Gastroesophageal sphincter (tissue), 4 donors: ENCODE measurements at regions not wholly inside any gene's neighbourhood (a gene's known extent, or its start where the extent isn't known, plus 50 kb on each side); places are given as distances from the start of the nearest gene placed in this dataset.
"Not testable (repeated sequence)": the region's sequence is repeated elsewhere in the genome, so short reads cannot be mapped to it uniquely, and the experiment has no call there.

Source experiments
- ATAC-seq: fragments of 150-250 bp; one replicate; pipeline ENCODE4 v1.9.1; 2016; ENCODE audit warnings: mild to moderate bottlenecking, moderate library complexity
- H3K27ac ChIP-seq, 4 donors: fragments of 200-600 bp; sonication (generic) in 3 of 4; 1 replicate in 3 of 4; 2 replicates in 1 of 4; pipeline ENCODE4 v1.5.1; 2016 to 2019
- H3K27me3 ChIP-seq: fragments of 200-600 bp; sonication (generic); one replicate; pipeline ENCODE4 v1.5.1; 2019
- H3K36me3 ChIP-seq, 2 donors: fragments of 200-600 bp; sonication (generic); one replicate each; pipeline ENCODE4 v1.5.1; 2019; ENCODE audit warnings: control low read depth in 1 of 2
- H3K4me1 ChIP-seq, 3 donors: fragments of 200-600 bp; sonication (generic); 1 replicate in 2 of 3; 2 replicates in 1 of 3; pipeline ENCODE4 v1.5.1; 2016 to 2019; ENCODE audit warnings: control low read depth in 2 of 3
- H3K4me3 ChIP-seq, 2 donors: fragments of 200-600 bp; sonication (generic); one replicate each; pipeline ENCODE4 v1.5.1; 2019; ENCODE audit warnings: mild to moderate bottlenecking in 1 of 2, moderate library complexity in 1 of 2
- H3K9me3 ChIP-seq, 3 donors: fragments of 200-600 bp; sonication (generic); one replicate each; pipeline ENCODE4 v1.5.1; 2017 to 2019; ENCODE audit warnings: control low read depth in 2 of 3
- CTCF ChIP-seq, 4 experiments: fragments of 200-600 bp in 2 of 4; fragments of 450-650 bp in 2 of 4; sonication (generic) in 1 of 4; IDR thresholded peaks; one replicate each; pipeline ENCODE4 v1.5.1; 2017 to 2019; ENCODE audit warnings: antibody characterized with exemption in 4 of 4, mild to moderate bottlenecking in 2 of 4, moderate library complexity in 2 of 4
- EP300 ChIP-seq: sonication (generic); formaldehyde crosslinking; IDR thresholded peaks from one replicate; pipeline ENCODE4 v1.6.1; 2017; ENCODE audit warnings: antibody characterized with exemption, mild to moderate bottlenecking
- POLR2A ChIP-seq, 2 donors: fragments of 450-650 bp; IDR thresholded peaks; one replicate each; pipeline ENCODE4 v1.6.1; 2017; ENCODE audit warnings: antibody characterized with exemption in 2 of 2, mild to moderate bottlenecking in 2 of 2, moderate library complexity in 1 of 2
- POLR2AphosphoS5 ChIP-seq: sonication (generic); formaldehyde crosslinking; IDR thresholded peaks from one replicate; pipeline ENCODE4 v1.6.1; 2017; ENCODE audit warnings: antibody characterized with exemption
- WGBS, 2 donors: methylation state at CpG; one replicate each; pipeline ENCODE4 v1.1.5; 2018; ENCODE audit warnings: low coverage in 1 of 2; 5-methylcytosine and 5-hydroxymethylcytosine counted together

GRCh38 chr7:153954477-153954876 lies 97.7 kb upstream of the DPP6 start:
- H3K4me3 ChIP-seq, result no peak overlapping the region
- no peaks in the 10 kb centered on the region for H3K36me3 ChIP-seq
- no peaks in the 10 kb centered on the region for H3K27me3 ChIP-seq
- H3K4me1 ChIP-seq, result no peaks in the 10 kb centered on the region
- WGBS, 2 donors, result 88 to 96% methylated on average over 3 to 4 of the region's 4 CpGs
- no peaks in the 10 kb centered on the region for H3K9me3 ChIP-seq
- H3K27ac ChIP-seq, result no peak overlapping the region
- TF ChIP-seq POLR2A (IDR thresholded peaks at IDR 0.05) (no peak), CTCF (IDR thresholded peaks at IDR 0.05) (no peak), POLR2AphosphoS5 (no peak), EP300 (no peak)
- no peak for ATAC-seq

GRCh38 chr7:153957677-153958076 lies 94.5 kb upstream of the DPP6 start:
- H3K9me3 ChIP-seq, ATAC-seq, H3K4me3 ChIP-seq, H3K27ac ChIP-seq, H3K4me1 ChIP-seq, H3K27me3 ChIP-seq, H3K36me3 ChIP-seq: not testable (repeated sequence)
- WGBS, 2 donors, result 92% methylated on average over 4 to 5 of the region's 5 CpGs

- not testable (repeated sequence) for H3K4me3 ChIP-seq, H3K9me3 ChIP-seq, H3K27me3 ChIP-seq, H3K27ac ChIP-seq, ATAC-seq, H3K36me3 ChIP-seq, H3K4me1 ChIP-seq
- 100% methylated on average over 1 of the region's 6 CpGs; no CpG with 5 or more reads in 1 of the 2 donors for WGBS, 2 donors
These were observed 93.8 kb upstream of the DPP6 start for GRCh38 chr7:153958381-153958780.

- not testable (repeated sequence) for H3K36me3 ChIP-seq, H3K4me1 ChIP-seq, ATAC-seq, H3K9me3 ChIP-seq, H3K4me3 ChIP-seq, H3K27me3 ChIP-seq, H3K27ac ChIP-seq
- WGBS, 2 donors, result 59% methylated on average over 4 of the region's 6 CpGs; no CpG with 5 or more reads in 1 of the 2 donors
These were observed 93.4 kb upstream of the DPP6 start for GRCh38 chr7:153958789-153959188.

GRCh38 chr7:153964481-153965112 lies 87.6 kb upstream of the DPP6 start:
- not testable (repeated sequence) for H3K4me1 ChIP-seq, H3K9me3 ChIP-seq, H3K4me3 ChIP-seq, ATAC-seq, H3K27ac ChIP-seq, H3K27me3 ChIP-seq, H3K36me3 ChIP-seq
- 84 to 94% methylated on average over 3 to 6 of the region's 6 CpGs for WGBS, 2 donors

GRCh38 chr7:153969016-153969415 lies 83.2 kb upstream of the DPP6 start:
- not testable (repeated sequence) for H3K9me3 ChIP-seq, H3K4me3 ChIP-seq, H3K27me3 ChIP-seq, ATAC-seq, H3K4me1 ChIP-seq, H3K27ac ChIP-seq, H3K36me3 ChIP-seq
- WGBS, 2 donors, result 71 to 86% methylated on average over 2 of the region's 4 CpGs

GRCh38 chr7:153974603-153975002 lies 77.6 kb upstream of the DPP6 start:
- not testable (repeated sequence) for ATAC-seq, H3K27ac ChIP-seq, H3K4me3 ChIP-seq, H3K36me3 ChIP-seq, H3K27me3 ChIP-seq, H3K9me3 ChIP-seq, H3K4me1 ChIP-seq
- WGBS, 2 donors, result 53% methylated on average over 4 of the region's 6 CpGs; no CpG with 5 or more reads in 1 of the 2 donors

GRCh38 chr7:153976745-153977144 lies 75.5 kb upstream of the DPP6 start:
- ATAC-seq, H3K36me3 ChIP-seq, H3K27ac ChIP-seq, H3K9me3 ChIP-seq, H3K27me3 ChIP-seq, H3K4me1 ChIP-seq, H3K4me3 ChIP-seq: not testable (repeated sequence)
- 80% methylated on average over 4 of the region's 6 CpGs; no CpG with 5 or more reads in 1 of the 2 donors for WGBS, 2 donors

GRCh38 chr7:153983186-153983585 lies 69.0 kb upstream of the DPP6 start:
- H3K27ac ChIP-seq, ATAC-seq, H3K36me3 ChIP-seq, H3K4me1 ChIP-seq, H3K9me3 ChIP-seq, H3K4me3 ChIP-seq, H3K27me3 ChIP-seq: not testable (repeated sequence)
- WGBS, 2 donors, result no CpG with 5 or more reads among the region's 6 CpGs

GRCh38 chr7:153989066-153989627 lies 63.1 kb upstream of the DPP6 start:
- H3K4me3 ChIP-seq, H3K36me3 ChIP-seq, H3K27ac ChIP-seq, H3K27me3 ChIP-seq, H3K9me3 ChIP-seq, H3K4me1 ChIP-seq, ATAC-seq: not testable (repeated sequence)
- 84% methylated on average over 3 of the region's 23 CpGs; no CpG with 5 or more reads in 1 of the 2 donors for WGBS, 2 donors

GRCh38 chr7:153989742-153990425 lies 62.3 kb upstream of the DPP6 start:
- H3K36me3 ChIP-seq, H3K27me3 ChIP-seq, H3K4me1 ChIP-seq, H3K27ac ChIP-seq, H3K4me3 ChIP-seq, H3K9me3 ChIP-seq, ATAC-seq: not testable (repeated sequence)
- 80% methylated on average over 1 of the region's 11 CpGs; no CpG with 5 or more reads in 1 of the 2 donors for WGBS, 2 donors

- not testable (repeated sequence) for H3K4me1 ChIP-seq, H3K27ac ChIP-seq, H3K36me3 ChIP-seq, H3K9me3 ChIP-seq, H3K4me3 ChIP-seq, H3K27me3 ChIP-seq, ATAC-seq
- 40 to 76% methylated on average over 1 to 2 of the region's 3 CpGs for WGBS, 2 donors
These were observed 60.7 kb upstream of the DPP6 start for GRCh38 chr7:153991471-153991870.
